Lower lobe of right lung (tissue), 2 donors: ENCODE measurements at regions not wholly inside any gene's neighbourhood (a gene's known extent, or its start where the extent isn't known, plus 50 kb on each side); places are given as distances from the start of the nearest gene placed in this dataset.

Source experiments
- ATAC-seq, 2 donors: fragments of 200-7000 bp; cut with Tn5 transposase; one replicate each; pipeline ENCODE4 v1.9.1; 2020 to 2022; ENCODE audit warnings: mild to moderate bottlenecking in 2 of 2, moderate library complexity in 2 of 2
- DNase-seq: peaks from one replicate; pipeline ENCODE4 v3.0.0-alpha.2; 2020
- H3K27ac ChIP-seq: fragments of 200-600 bp; one replicate; pipeline ENCODE4 v1.8.0; 2022
- H3K27me3 ChIP-seq: fragments of 200-600 bp; one replicate; pipeline ENCODE4 v1.8.0; 2022; ENCODE audit warnings: low read depth
- H3K36me3 ChIP-seq: fragments of 200-600 bp; one replicate; pipeline ENCODE4 v1.8.0; 2022; ENCODE audit warnings: mild to moderate bottlenecking
- H3K4me1 ChIP-seq: fragments of 200-600 bp; one replicate; pipeline ENCODE4 v1.8.0; 2022
- H3K4me3 ChIP-seq: fragments of 200-600 bp; one replicate; pipeline ENCODE4 v1.8.0; 2022; ENCODE audit warnings: mild to moderate bottlenecking
- H3K9me3 ChIP-seq: fragments of 200-600 bp; one replicate; pipeline ENCODE4 v1.8.0; 2022
- CTCF ChIP-seq: fragments of 200-600 bp; IDR thresholded peaks from one replicate; pipeline ENCODE4 v1.8.0; 2022; ENCODE audit warnings: antibody characterized with exemption, mild to moderate bottlenecking
- intact Hi-C: fragments of 100-400 bp; cut with DNase I; formaldehyde crosslinking; loops from one replicate; pipeline ENCODE4 v1.11.0; 2022
- donor health status: DM: no; HTN: yes; CAD: no; lungs with severe emphysema.

GRCh38 chr2:167822690-167823465, 424.5 kb downstream of the STK39 start:
- Histone ChIP-seq H3K9me3 (no peaks in the 10 kb centered on the region), H3K36me3 (no peaks in the 10 kb centered on the region), H3K27ac (no peak overlapping the region), H3K4me3 (no peak overlapping the region), H3K27me3 (no peaks in the 10 kb centered on the region), H3K4me1 (no peaks in the 10 kb centered on the region)
- no peak for ATAC-seq
- DNase-seq: no peak
- intact Hi-C loops: no loop called here
- no peak for TF ChIP-seq CTCF

GRCh38 chr2:167820488-167820887, 426.9 kb downstream of the STK39 start:
- Histone ChIP-seq H3K4me3 (no peak overlapping the region), H3K27me3 (no peaks in the 10 kb centered on the region), H3K4me1 (no peaks in the 10 kb centered on the region), H3K27ac (no peak overlapping the region), H3K36me3 (no peaks in the 10 kb centered on the region), H3K9me3 (no peaks in the 10 kb centered on the region)
- no peak for ATAC-seq
- intact Hi-C loops: no loop called here
- DNase-seq: no peak
- TF ChIP-seq CTCF: no peak

GRCh38 chr2:167818521-167818920, 428.9 kb downstream of the STK39 start:
- Histone ChIP-seq H3K27ac (no peak overlapping the region), H3K4me1 (no peaks in the 10 kb centered on the region), H3K36me3 (no peaks in the 10 kb centered on the region), H3K9me3 (no peaks in the 10 kb centered on the region), H3K4me3 (no peak overlapping the region), H3K27me3 (no peaks in the 10 kb centered on the region)
- intact Hi-C loops: no loop called here
- TF ChIP-seq CTCF: no peak
- ATAC-seq (no peak), DNase-seq (no peak)

- DNase-seq: no peak
- no peak overlapping the region for H3K4me3 ChIP-seq
- no peak overlapping the region for H3K27ac ChIP-seq
- no peaks in the 10 kb centered on the region for H3K27me3 ChIP-seq
- ATAC-seq: no peak
- H3K4me1 ChIP-seq: no peaks in the 10 kb centered on the region
- TF ChIP-seq CTCF: no peak
- intact Hi-C loops: no loop called here
- H3K9me3 ChIP-seq: no peaks in the 10 kb centered on the region
- no peaks in the 10 kb centered on the region for H3K36me3 ChIP-seq
These were observed 429.5 kb downstream of the STK39 start for GRCh38 chr2:167817908-167818307.

- Histone ChIP-seq H3K9me3 (no peaks in the 10 kb centered on the region), H3K4me3 (no peak overlapping the region), H3K27me3 (no peaks in the 10 kb centered on the region), H3K27ac (no peak overlapping the region), H3K4me1 (no peaks in the 10 kb centered on the region), H3K36me3 (no peaks in the 10 kb centered on the region)
- TF ChIP-seq CTCF: no peak
- no peak for DNase-seq
- no peak for ATAC-seq
- intact Hi-C loops: no loop called here
These were observed 430.0 kb downstream of the STK39 start for GRCh38 chr2:167817422-167817821.
